OCI-LY3 (cell line): ENCODE measurements at regions not wholly inside any gene's neighbourhood (a gene's known extent, or its start where the extent isn't known, plus 50 kb on each side); places are given as distances from the start of the nearest gene placed in this dataset.

ENCODE experiments used
- EZH2phosphoT487 ChIP-seq: fragments of 200-600 bp; shearing (Covaris generic); IDR thresholded peaks from 2 replicates; pipeline ENCODE4 v1.6.1; 2018; ENCODE audit warnings: antibody characterized with exemption, mixed run types, low read depth
- TF ChIP-seq, protein P1 (sequence below): fragments of 200-600, 300-600 bp; sonication (generic); IDR thresholded peaks from 2 replicates; pipeline ENCODE4 v1.5.1; 2014; ENCODE audit warnings: antibody characterized with exemption, low read length, low read depth

DNA sequence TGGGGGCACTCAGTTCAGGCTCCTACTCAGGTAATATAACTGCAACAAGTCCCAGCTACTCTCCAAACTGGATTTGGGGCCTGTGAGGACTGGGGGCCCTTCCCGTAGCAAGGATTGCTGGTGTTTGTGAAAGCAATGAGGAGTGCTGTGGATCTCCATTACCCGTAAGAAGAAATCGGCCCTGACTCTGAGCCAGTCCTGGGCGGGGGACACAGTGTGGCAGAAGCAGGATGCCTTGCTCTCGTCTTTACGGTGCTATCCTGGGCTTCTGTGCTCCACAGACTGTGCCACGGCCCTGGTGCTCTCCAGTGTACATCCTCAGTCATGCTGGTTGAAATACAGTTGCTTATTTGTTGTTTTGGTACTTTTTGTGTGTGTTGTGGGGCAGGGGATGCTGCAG, 172.9 kb downstream of the NDUFA10 start:
- TF ChIP-seq, protein P1, sequence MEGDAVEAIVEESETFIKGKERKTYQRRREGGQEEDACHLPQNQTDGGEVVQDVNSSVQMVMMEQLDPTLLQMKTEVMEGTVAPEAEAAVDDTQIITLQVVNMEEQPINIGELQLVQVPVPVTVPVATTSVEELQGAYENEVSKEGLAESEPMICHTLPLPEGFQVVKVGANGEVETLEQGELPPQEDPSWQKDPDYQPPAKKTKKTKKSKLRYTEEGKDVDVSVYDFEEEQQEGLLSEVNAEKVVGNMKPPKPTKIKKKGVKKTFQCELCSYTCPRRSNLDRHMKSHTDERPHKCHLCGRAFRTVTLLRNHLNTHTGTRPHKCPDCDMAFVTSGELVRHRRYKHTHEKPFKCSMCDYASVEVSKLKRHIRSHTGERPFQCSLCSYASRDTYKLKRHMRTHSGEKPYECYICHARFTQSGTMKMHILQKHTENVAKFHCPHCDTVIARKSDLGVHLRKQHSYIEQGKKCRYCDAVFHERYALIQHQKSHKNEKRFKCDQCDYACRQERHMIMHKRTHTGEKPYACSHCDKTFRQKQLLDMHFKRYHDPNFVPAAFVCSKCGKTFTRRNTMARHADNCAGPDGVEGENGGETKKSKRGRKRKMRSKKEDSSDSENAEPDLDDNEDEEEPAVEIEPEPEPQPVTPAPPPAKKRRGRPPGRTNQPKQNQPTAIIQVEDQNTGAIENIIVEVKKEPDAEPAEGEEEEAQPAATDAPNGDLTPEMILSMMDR: no peak
- TF ChIP-seq EZH2phosphoT487: no peak
